Ecto neural progenitor cell (in vitro differentiated cells): ENCODE measurements at regions not wholly inside any gene's neighbourhood (a gene's known extent, or its start where the extent isn't known, plus 50 kb on each side); places are given as distances from the start of the nearest gene placed in this dataset.
"Not testable (repeated sequence)": the region's sequence is repeated elsewhere in the genome, so short reads cannot be mapped to it uniquely, and the experiment has no call there.

Source experiments
- DNase-seq: peaks from one replicate; pipeline ENCODE4 v3.0.0-alpha.2; 2018; ENCODE audit warnings: low spot score

DNA sequence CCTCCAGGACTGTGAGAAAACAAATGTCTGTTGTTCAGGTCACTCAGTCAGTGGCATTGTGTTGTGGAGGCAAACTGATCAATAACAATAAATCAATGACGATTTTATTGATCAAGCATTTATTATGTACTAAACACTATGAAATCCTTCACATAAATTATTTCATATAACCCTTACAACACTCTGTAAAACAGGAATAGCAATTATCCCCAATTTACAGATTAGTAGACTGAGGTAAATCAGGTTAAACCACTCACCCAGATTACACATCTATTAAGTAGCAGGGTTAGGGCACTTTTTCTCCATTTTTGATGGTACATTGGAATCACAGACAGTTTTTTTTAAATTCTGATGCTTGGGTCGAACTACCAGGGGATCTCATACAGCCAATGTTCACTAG is 372.8 kb upstream of the MAF start:
- DNase-seq = no peak

- no peak for DNase-seq
Observed at GRCh38 chr16:79972053-79972704, 371.6 kb upstream of the MAF start.

GRCh38 chr16:79971237-79971572 is 370.7 kb upstream of the MAF start:
- DNase-seq = no peak

DNA sequence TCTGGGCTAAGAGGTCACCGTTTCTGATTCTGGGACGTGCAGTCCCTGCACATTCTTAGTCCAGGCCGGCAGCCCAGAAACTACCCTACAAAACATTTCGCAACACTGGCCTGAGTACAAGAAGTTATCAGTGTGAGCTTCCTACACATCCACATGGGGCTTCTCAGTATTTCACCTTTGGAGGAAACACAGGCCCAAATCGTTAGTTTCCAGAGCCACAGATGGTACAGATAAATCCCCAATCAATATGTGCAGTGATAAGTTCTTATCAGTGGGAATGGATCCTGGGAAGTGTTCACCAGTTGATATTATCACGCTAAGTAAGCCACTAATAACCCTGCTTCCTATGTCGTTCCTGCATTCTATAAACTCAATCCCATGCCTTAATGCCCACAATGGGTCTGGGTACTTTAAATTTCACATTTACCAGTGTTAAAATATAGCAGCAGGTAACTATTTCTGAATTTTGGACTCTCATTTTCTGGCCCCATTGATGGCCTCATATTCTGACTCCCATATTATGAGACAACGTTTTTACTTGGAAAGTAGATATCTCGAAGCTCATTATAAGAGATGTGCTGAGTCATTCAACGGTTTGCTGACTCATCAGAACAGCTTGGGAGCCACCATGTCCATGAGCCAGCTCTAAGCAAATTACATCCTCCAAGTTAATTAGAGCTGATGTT is 370.2 kb upstream of the MAF start:
- DNase-seq = no peak

GRCh38 chr16:79970087-79970486 is 369.6 kb upstream of the MAF start:
- no peak for DNase-seq

DNA sequence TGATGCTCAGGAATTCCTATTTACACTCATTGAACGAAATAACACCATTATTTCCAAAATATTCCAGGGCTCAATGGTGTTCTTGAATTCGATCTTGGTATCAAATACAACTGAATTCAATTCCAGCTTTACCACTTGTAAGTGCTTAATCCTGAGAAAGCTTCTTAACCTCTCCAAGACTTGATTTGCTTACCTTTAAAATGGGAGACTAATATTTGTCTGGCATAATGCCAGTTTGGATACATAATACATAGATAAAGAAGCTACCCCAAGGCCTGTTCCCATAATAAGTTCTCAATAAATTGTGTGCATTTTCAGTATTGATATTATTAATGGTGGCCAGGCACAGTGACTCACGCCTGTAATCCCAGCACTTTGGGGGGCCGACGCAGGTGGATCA is 368.9 kb upstream of the MAF start:
- DNase-seq = no peak

- no peak for DNase-seq
Observed at GRCh38 chr16:79966226-79966625, 365.7 kb upstream of the MAF start.

DNA sequence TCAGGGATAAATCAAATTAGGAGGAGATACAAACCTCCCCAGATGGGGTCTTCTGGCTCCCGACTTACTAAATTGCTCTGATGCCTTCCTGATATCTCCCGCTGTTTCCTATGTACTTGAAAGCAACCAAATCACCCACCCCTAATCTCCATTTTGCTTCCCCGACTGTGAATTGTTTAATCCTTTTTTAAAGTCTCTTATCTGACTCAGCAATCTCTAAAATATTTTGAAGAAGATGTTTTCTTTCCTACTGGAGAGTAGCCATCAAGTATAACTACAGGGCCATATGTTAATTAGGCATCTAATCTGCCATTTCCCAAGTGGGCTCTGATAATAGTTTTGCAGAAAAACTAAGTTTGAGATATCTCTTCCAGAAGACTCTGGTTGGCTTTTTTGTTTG is 365.2 kb upstream of the MAF start:
- DNase-seq = no peak

DNA sequence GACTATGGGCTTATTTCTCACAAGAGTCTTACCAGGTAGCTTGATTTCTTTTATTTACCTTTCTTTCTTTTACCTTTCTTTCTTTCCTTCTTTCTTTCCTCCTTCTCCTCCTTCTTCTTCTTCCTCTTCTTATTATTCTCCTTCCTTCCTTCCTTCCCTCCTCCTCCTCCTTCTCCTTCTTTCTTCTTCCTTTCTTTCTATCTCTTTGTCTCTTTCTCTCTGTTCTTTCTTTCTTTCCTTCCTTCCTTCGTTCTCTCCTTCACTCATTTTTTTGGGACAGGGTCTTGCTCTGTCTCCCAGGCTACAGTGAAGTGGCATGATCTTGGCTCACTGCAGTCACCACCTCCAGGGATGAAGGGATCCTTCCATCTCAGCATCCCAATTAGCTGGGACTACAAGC is 363.6 kb upstream of the MAF start:
- no peak for DNase-seq

DNA sequence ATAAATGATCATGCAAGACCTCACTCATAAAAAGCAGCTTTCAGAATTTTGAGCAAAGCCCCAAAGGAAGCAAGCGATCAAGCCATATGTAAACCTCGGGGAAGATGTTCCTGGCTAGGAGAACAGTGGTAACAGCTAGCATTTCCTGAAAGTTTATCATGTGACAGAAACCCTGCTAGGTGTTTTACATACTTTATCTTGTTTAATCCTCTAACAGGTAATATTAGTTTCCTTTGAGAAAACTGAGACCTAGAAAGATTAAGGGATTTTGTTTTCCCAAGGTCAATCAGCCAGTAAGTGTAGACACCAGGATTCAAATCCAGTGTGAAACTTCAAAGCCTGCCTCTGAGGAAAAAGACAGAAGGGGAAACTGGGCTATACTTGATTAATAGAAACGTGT is 362.4 kb upstream of the MAF start:
- DNase-seq = no peak

- DNase-seq = no peak
Observed at GRCh38 chr16:79959226-79959625, 358.7 kb upstream of the MAF start.

- no peak for DNase-seq
Observed at GRCh38 chr16:79954921-79955705, 354.6 kb upstream of the MAF start.

- no peak for DNase-seq
Observed at GRCh38 chr16:79950932-79951719, 350.6 kb upstream of the MAF start.

- DNase-seq = no peak
Observed at GRCh38 chr16:79949417-79949816, 348.9 kb upstream of the MAF start.

- DNase-seq = no peak
Observed at GRCh38 chr16:79947771-79948170, 347.2 kb upstream of the MAF start.

- DNase-seq = no peak
Observed at GRCh38 chr16:79946252-79946651, 345.7 kb upstream of the MAF start.

DNA sequence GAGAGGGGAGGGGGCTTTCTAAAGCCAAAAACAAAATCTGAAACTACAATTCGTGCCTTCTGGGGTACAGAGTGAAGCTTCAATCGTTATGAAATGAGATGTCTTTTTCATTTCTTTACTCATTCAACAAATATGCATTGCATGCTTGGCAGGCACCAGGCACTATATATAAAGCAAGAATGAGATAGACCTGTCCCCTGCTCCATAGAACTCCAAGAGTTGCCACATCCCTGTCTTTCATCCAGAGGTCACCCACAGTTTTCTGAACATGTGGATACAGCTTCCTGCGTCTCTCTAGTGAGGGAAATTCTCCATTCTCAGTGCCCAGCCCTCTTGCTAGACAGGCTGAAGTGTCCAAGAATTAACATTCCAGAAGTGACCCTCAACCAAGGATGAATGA is 343.2 kb upstream of the MAF start:
- DNase-seq = no peak

GRCh38 chr16:79938575-79938974 is 338.0 kb upstream of the MAF start:
- no peak for DNase-seq

- DNase-seq = not testable (repeated sequence)
Observed at GRCh38 chr16:79937671-79938070, 337.1 kb upstream of the MAF start.

- no peak for DNase-seq
Observed at GRCh38 chr16:79933603-79934002, 333.1 kb upstream of the MAF start.

DNA sequence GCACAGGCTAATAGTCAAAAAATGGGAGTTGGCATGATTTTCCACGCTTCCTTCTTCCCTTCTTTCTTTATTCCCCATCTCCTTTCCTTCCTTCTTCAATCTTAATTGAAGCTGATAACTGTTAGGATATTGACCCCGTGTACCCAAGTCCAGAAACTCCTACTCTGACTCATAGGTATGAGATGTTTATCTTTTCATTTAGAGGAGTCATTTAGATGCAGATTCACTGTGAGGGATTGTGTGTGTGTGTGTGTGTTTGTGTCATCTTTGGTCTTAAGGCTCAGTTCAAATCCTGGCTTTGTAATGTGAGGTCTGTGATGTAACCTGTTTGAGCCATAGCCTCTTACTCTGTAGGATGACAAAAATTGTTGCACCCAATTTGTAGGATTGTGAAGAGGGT is 332.0 kb upstream of the MAF start:
- no peak for DNase-seq

GRCh38 chr16:79931721-79932120 is 331.2 kb upstream of the MAF start:
- no peak for DNase-seq
